ENCODE measurements at regions not wholly inside any gene's neighbourhood (a gene's known extent, or its start where the extent isn't known, plus 50 kb on each side); places are given as distances from the start of the nearest gene placed in this dataset.
"Not testable (repeated sequence)": the region's sequence is repeated elsewhere in the genome, so short reads cannot be mapped to it uniquely, and the experiment has no call there.

GRCh38 chr2:17226941-17227490 lies 291.2 kb downstream of the RAD51AP2 start:
- H3K27ac ChIP-seq: no peak overlapping the region
- H3K4me3 ChIP-seq: no peak overlapping the region

- H3K4me3 ChIP-seq: no peak overlapping the region
These were observed 295.0 kb downstream of the RAD51AP2 start for GRCh38 chr2:17223211-17223610.

GRCh38 chr2:17208511-17208910 lies 309.7 kb downstream of the RAD51AP2 start:
- Histone ChIP-seq H3K27ac (no peak overlapping the region), H3K4me3 (no peak overlapping the region)

More at GRCh38 chr2:17223211-17223610, 295.0 kb downstream of the RAD51AP2 start:
- H3K27ac ChIP-seq: no peak overlapping the region

GRCh38 chr2:17206771-17207170 lies 311.5 kb downstream of the RAD51AP2 start:
- Histone ChIP-seq H3K4me3 (no peak overlapping the region), H3K27ac (no peak overlapping the region)

GRCh38 chr2:17204214-17204613 lies 314.0 kb downstream of the RAD51AP2 start:
- not testable (repeated sequence) for H3K4me3 ChIP-seq, H3K27ac ChIP-seq

GRCh38 chr2:17202628-17203027 lies 315.6 kb downstream of the RAD51AP2 start:
- peak overlapping the region in 1 of 21 experiments; percentile 56 for H3K27ac ChIP-seq
- not testable (repeated sequence) for H3K4me3 ChIP-seq

GRCh38 chr2:17199741-17200140 lies 318.5 kb downstream of the RAD51AP2 start:
- no peak overlapping the region for H3K27ac ChIP-seq
- H3K4me3 ChIP-seq: no peak overlapping the region

- Histone ChIP-seq H3K27ac (no peak overlapping the region), H3K4me3 (no peak overlapping the region)
These were observed 321.9 kb downstream of the RAD51AP2 start for GRCh38 chr2:17196380-17196779.

GRCh38 chr2:17195016-17195415 lies 323.2 kb downstream of the RAD51AP2 start:
- no peak overlapping the region for H3K27ac ChIP-seq
- no peak overlapping the region for H3K4me3 ChIP-seq

GRCh38 chr2:17194083-17194482 lies 324.2 kb downstream of the RAD51AP2 start:
- Histone ChIP-seq H3K27ac (no peak overlapping the region), H3K4me3 (no peak overlapping the region)

GRCh38 chr2:17193433-17193890 lies 324.8 kb downstream of the RAD51AP2 start:
- not testable (repeated sequence) for H3K27ac ChIP-seq, H3K4me3 ChIP-seq

GRCh38 chr2:17191223-17191622 lies 327.0 kb downstream of the RAD51AP2 start:
- Histone ChIP-seq H3K4me3 (no peak overlapping the region), H3K27ac (no peak overlapping the region)

- H3K27ac ChIP-seq: no peak overlapping the region
- no peak overlapping the region for H3K4me3 ChIP-seq
These were observed 327.7 kb downstream of the RAD51AP2 start for GRCh38 chr2:17190527-17190926.

- Histone ChIP-seq H3K27ac (no peak overlapping the region), H3K4me3 (no peak overlapping the region)
These were observed 329.5 kb downstream of the RAD51AP2 start for GRCh38 chr2:17188721-17189120.

- H3K27ac ChIP-seq: no peak overlapping the region
- no peak overlapping the region for H3K4me3 ChIP-seq
These were observed 333.7 kb downstream of the RAD51AP2 start for GRCh38 chr2:17184512-17184911.

GRCh38 chr2:17182399-17182798 lies 335.8 kb downstream of the RAD51AP2 start:
- H3K4me3 ChIP-seq: no peak overlapping the region

GRCh38 chr2:17181051-17181752 lies 337.0 kb downstream of the RAD51AP2 start:
- Histone ChIP-seq H3K4me3 (no peak overlapping the region), H3K27ac (no peak overlapping the region)

More at GRCh38 chr2:17182399-17182798, 335.8 kb downstream of the RAD51AP2 start:
- H3K27ac ChIP-seq: no peak overlapping the region

GRCh38 chr2:17179145-17179808 lies 339.0 kb downstream of the RAD51AP2 start:
- Histone ChIP-seq H3K4me3 (no peak overlapping the region), H3K27ac (no peak overlapping the region)

- Histone ChIP-seq H3K4me3 (no peak overlapping the region), H3K27ac (no peak overlapping the region)
These were observed 341.2 kb downstream of the RAD51AP2 start for GRCh38 chr2:17177088-17177487.

- no peak overlapping the region for H3K27ac ChIP-seq
- no peak overlapping the region for H3K4me3 ChIP-seq
These were observed 346.7 kb downstream of the RAD51AP2 start for GRCh38 chr2:17171446-17172049.

GRCh38 chr2:17166506-17166905 lies 351.7 kb downstream of the RAD51AP2 start:
- H3K27ac ChIP-seq: no peak overlapping the region
- no peak overlapping the region for H3K4me3 ChIP-seq
